ENCODE measurements at regions not wholly inside any gene's neighbourhood (a gene's known extent, or its start where the extent isn't known, plus 50 kb on each side); places are given as distances from the start of the nearest gene placed in this dataset.

DNA sequence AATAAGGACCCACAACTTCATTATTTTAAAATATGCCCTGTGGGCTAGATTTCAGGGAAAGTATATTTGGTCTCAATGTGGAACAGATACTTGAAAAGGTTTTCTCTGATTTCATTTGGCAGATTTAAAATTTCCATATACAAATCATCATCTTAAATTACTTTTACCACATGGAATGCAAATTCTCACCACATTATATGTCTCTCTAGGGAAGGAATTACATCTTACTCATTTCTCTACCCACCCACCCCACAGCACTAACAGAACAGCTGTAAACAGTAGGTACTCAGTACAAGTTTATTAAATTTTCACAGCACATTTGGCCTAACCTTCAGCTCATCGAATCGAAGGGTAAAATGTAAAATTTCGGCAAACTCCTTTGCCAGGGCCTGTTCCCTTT lies 104.0 kb downstream of the CYRIA start:
- CTCF ChIA-PET, result no interaction called here
- Histone ChIP-seq H3K4me2 (ENCODE audit: low read depth, low read length) (no peak overlapping the region), H3K9me3 (ENCODE audit: control insufficient read depth, insufficient read depth, low read length) (no peaks in the 10 kb centered on the region), H3K14ac (replicated peaks; ENCODE audit: low read depth, low read length) (no peak overlapping the region), H2AK5ac (ENCODE audit: low read depth, low read length) (no peak overlapping the region), H4K8ac (ENCODE audit: low read depth in 2 of 2, low read length in 2 of 2) (no peak overlapping the region), H3K56ac (ENCODE audit: extremely low read depth, insufficient read depth, low read length) (no peak overlapping the region), H4K5ac (ENCODE audit: low read depth, low read length) (no peak overlapping the region), H2BK20ac (ENCODE audit: low read depth, low read length) (no peak overlapping the region), H3K4me3 (ENCODE audit: insufficient read depth, low read depth, low read length) (no peak overlapping the region), H3K9me1 (ENCODE audit: insufficient read depth, low read length) (no peaks in the 10 kb centered on the region), H3K27me3 (ENCODE audit: control insufficient read depth, insufficient read depth, low read length) (no peaks in the 10 kb centered on the region), H2BK5ac (ENCODE audit: low read depth, low read length, poor library complexity, severe bottlenecking) (no peak overlapping the region), H2BK15ac (ENCODE audit: low read depth, low read length) (no peak overlapping the region), H3K4me1 (ENCODE audit: control insufficient read depth, insufficient read depth, low read length) (no peaks in the 10 kb centered on the region), H3K18ac (ENCODE audit: low read depth, low read length) (no peak overlapping the region), H4K20me1 (ENCODE audit: insufficient read depth, low read length) (no peaks in the 10 kb centered on the region), H4K91ac (ENCODE audit: insufficient read depth, low read depth, low read length) (no peak overlapping the region), H3K4ac (ENCODE audit: low read depth, low read length) (no peak overlapping the region), H3K79me1 (ENCODE audit: low read depth in 1 of 2, low read length in 2 of 2) (no peaks in the 10 kb centered on the region), H2BK120ac (ENCODE audit: low read depth, low read length) (no peak overlapping the region), H2AK9ac (replicated peaks; ENCODE audit: low read depth, low read length, poor library complexity) (no peak overlapping the region), H3K9ac (ENCODE audit: low read depth, low read length) (no peak overlapping the region), H2AFZ (replicated peaks; ENCODE audit: low read length, poor library complexity) (no peak overlapping the region), H3K36me3 (ENCODE audit: control insufficient read depth, insufficient read depth, low read length) (peaks cover 17% of the 10 kb centered on the region; the same call in 1 of the 2 replicates), H3K23ac (ENCODE audit: low read depth, low read length) (no peak overlapping the region), H3K27ac (ENCODE audit: insufficient read depth, low read length) (no peak overlapping the region)
- POLR2A ChIA-PET (ENCODE audit: unreplicated experiment), result no interaction called here
- dilution Hi-C loops (cut with HindIII; ENCODE audit: low sequenced_read_pairs, unreplicated experiment), result no loop called here
- no peak for TF ChIP-seq RFX5 (IDR thresholded peaks at IDR 0.05; ENCODE audit: low read depth, low read length)
- TF ChIP-seq MAZ (IDR thresholded peaks at IDR 0.05; ENCODE audit: borderline replicate concordance, low read depth, low read length), result no peak
- TF ChIP-seq MXI1 (IDR thresholded peaks at IDR 0.05; ENCODE audit: borderline replicate concordance, low read depth, low read length), result no peak
- no peak for TF ChIP-seq MAFK (IDR thresholded peaks at IDR 0.05; ENCODE audit: low read depth, low read length)
- in situ Hi-C loops (cut with MboI; ENCODE audit: low sequenced_read_pairs), result no loop called here
- DNase-seq (no peak), ATAC-seq (ENCODE audit: low read depth) (peak; percentile 59; the same call in 1 of the 2 replicates)
- WGBS, 2 experiments (ENCODE audit: extremely low coverage in 2 of 2, insufficient read length in 1 of 2), result no CpG with 5 or more reads among the region's 3 CpGs
- no TSS peak for BruUV-seq (replicated peaks)
- intact Hi-C loops (cut with micrococcal nuclease), result no loop called here

Measured in IMR-90 (cell line).